OCI-LY1 (cell line): ENCODE measurements at regions not wholly inside any gene's neighbourhood (a gene's known extent, or its start where the extent isn't known, plus 50 kb on each side); places are given as distances from the start of the nearest gene placed in this dataset.

ENCODE experiments used
- H2AFZ ChIP-seq: fragments of 200-600 bp; sonication (generic), shearing (Covaris generic); 2 replicates; pipeline ENCODE4 v1.6.0; 2014; ENCODE audit warnings: antibody characterized with exemption, mild to moderate bottlenecking, low read length
- H3F3A ChIP-seq: fragments of 200-600 bp; sonication (generic), shearing (Covaris generic); 2 replicates; pipeline ENCODE4 v1.6.0; 2014; ENCODE audit warnings: mild to moderate bottlenecking, antibody characterized with exemption, low read length, moderate library complexity; ENCODE audit not compliant: insufficient read depth
- H3K27ac ChIP-seq: fragments of 200-600 bp; sonication (generic); 2 replicates; pipeline ENCODE4 v1.5.1; 2014; ENCODE audit warnings: low read length, mixed run types, mild to moderate bottlenecking, low read depth; ENCODE audit not compliant: poor library complexity, severe bottlenecking
- H3K27me3 ChIP-seq: fragments of 200-600 bp; sonication (generic); 2 replicates; pipeline ENCODE4 v1.6.0; 2014; ENCODE audit warnings: antibody characterized with exemption, mild to moderate bottlenecking, low read length, moderate library complexity; ENCODE audit not compliant: insufficient read depth
- H3K36me3 ChIP-seq: fragments of 200-600 bp; sonication (generic); 2 replicates; pipeline ENCODE4 v1.6.1; 2014; ENCODE audit warnings: mild to moderate bottlenecking, antibody characterized with exemption, low read length, moderate library complexity, mixed read lengths; ENCODE audit not compliant: insufficient read depth
- H3K4me1 ChIP-seq: fragments of 200-600 bp; sonication (generic); 2 replicates; pipeline ENCODE4 v1.5.1; 2014; ENCODE audit warnings: mild to moderate bottlenecking, low read length, moderate library complexity; ENCODE audit not compliant: insufficient read depth, severe bottlenecking
- H3K4me2 ChIP-seq: fragments of 200-600 bp; sonication (generic), shearing (Covaris generic); 2 replicates; pipeline ENCODE4 v1.6.1; 2014; ENCODE audit warnings: low read length
- H3K4me3 ChIP-seq: fragments of 200-600 bp; sonication (generic); 2 replicates; pipeline ENCODE4 v1.5.1; 2014; ENCODE audit warnings: low read length, low read depth, mild to moderate bottlenecking, mixed read lengths; ENCODE audit not compliant: poor library complexity, severe bottlenecking
- H3K79me2 ChIP-seq: fragments of 200-600 bp; shearing (Covaris generic); 2 replicates; pipeline ENCODE4 v1.6.1; 2016; ENCODE audit warnings: mixed run types, low read length, mixed read lengths; ENCODE audit not compliant: insufficient read depth
- H3K9ac ChIP-seq: fragments of 200-600 bp; sonication (generic), shearing (Covaris generic); 2 replicates; pipeline ENCODE4 v1.6.1; 2014; ENCODE audit warnings: mild to moderate bottlenecking, low read length, mixed read lengths
- H3K9me2 ChIP-seq: fragments of 200-600 bp; sonication (generic), shearing (Covaris generic); 2 replicates; pipeline ENCODE4 v1.6.1; 2014; ENCODE audit warnings: low read depth, mild to moderate bottlenecking, low read length, mixed read lengths
- H3K9me3 ChIP-seq: fragments of 200-600 bp; shearing (Covaris generic); 2 replicates; pipeline ENCODE4 v1.6.1; 2014; ENCODE audit warnings: low read length, mixed read lengths
- H4K20me1 ChIP-seq: fragments of 200-600 bp; sonication (generic), shearing (Covaris generic); 2 replicates; pipeline ENCODE4 v1.6.0; 2016; ENCODE audit warnings: mild to moderate bottlenecking, low read length; ENCODE audit not compliant: insufficient read depth
- CTCF ChIP-seq: fragments of 200-600 bp; sonication (generic), shearing (Covaris generic); IDR thresholded peaks from 2 replicates; pipeline ENCODE4 v1.5.1; 2017; ENCODE audit warnings: mild to moderate bottlenecking, antibody characterized with exemption, low read length, moderate library complexity, mixed read lengths
- EZH2 ChIP-seq: fragments of 200-600 bp; sonication (generic), shearing (Covaris generic); IDR thresholded peaks from 2 replicates; pipeline ENCODE4 v1.8.0; 2017; ENCODE audit warnings: borderline replicate concordance, mixed run types, mild to moderate bottlenecking, antibody characterized with exemption, low read length, moderate library complexity, mixed read lengths

GRCh38 chr5:27727254-27727653, 688.9 kb upstream of the CDH9 start:
- no peak overlapping the region for H2AFZ ChIP-seq
- no peaks in the 10 kb centered on the region for H3K4me1 ChIP-seq
- no peaks in the 10 kb centered on the region for H3K27me3 ChIP-seq
- H3K36me3 ChIP-seq, result no peaks in the 10 kb centered on the region
- H3K9ac ChIP-seq, result no peak overlapping the region
- no peaks in the 10 kb centered on the region for H3K9me2 ChIP-seq
- H3K79me2 ChIP-seq, result no peaks in the 10 kb centered on the region
- TF ChIP-seq EZH2 (no peak), CTCF (no peak)
- H3K27ac ChIP-seq, result no peak overlapping the region
- no peaks in the 10 kb centered on the region for H3K9me3 ChIP-seq
- no peaks in the 10 kb centered on the region for H4K20me1 ChIP-seq
- no peaks in the 10 kb centered on the region for H3F3A ChIP-seq
- no peak overlapping the region for H3K4me3 ChIP-seq
- no peak overlapping the region for H3K4me2 ChIP-seq

- Histone ChIP-seq H4K20me1 (no peaks in the 10 kb centered on the region), H3K9me3 (no peaks in the 10 kb centered on the region), H3F3A (no peaks in the 10 kb centered on the region), H3K9ac (no peak overlapping the region), H3K4me2 (no peak overlapping the region), H3K27ac (no peak overlapping the region), H3K27me3 (no peaks in the 10 kb centered on the region), H3K9me2 (no peaks in the 10 kb centered on the region), H3K36me3 (no peaks in the 10 kb centered on the region), H2AFZ (no peak overlapping the region), H3K79me2 (no peaks in the 10 kb centered on the region), H3K4me1 (no peaks in the 10 kb centered on the region), H3K4me3 (no peak overlapping the region)
- TF ChIP-seq CTCF, result no peak
- TF ChIP-seq EZH2, result no peak
Measured at GRCh38 chr5:27722337-27722736, 684.0 kb upstream of the CDH9 start.

- no peaks in the 10 kb centered on the region for H3K9me2 ChIP-seq
- no peaks in the 10 kb centered on the region for H3K79me2 ChIP-seq
- no peak overlapping the region for H3K4me2 ChIP-seq
- no peak overlapping the region for H3K27ac ChIP-seq
- H3K27me3 ChIP-seq, result no peaks in the 10 kb centered on the region
- no peaks in the 10 kb centered on the region for H3F3A ChIP-seq
- H2AFZ ChIP-seq, result no peak overlapping the region
- H3K9me3 ChIP-seq, result no peaks in the 10 kb centered on the region
- no peak for TF ChIP-seq EZH2
- H3K4me1 ChIP-seq, result no peaks in the 10 kb centered on the region
- H3K9ac ChIP-seq, result no peak overlapping the region
- no peaks in the 10 kb centered on the region for H3K36me3 ChIP-seq
- H4K20me1 ChIP-seq, result no peaks in the 10 kb centered on the region
- no peak overlapping the region for H3K4me3 ChIP-seq
Measured at GRCh38 chr5:27708534-27708933, 670.1 kb upstream of the CDH9 start.

DNA sequence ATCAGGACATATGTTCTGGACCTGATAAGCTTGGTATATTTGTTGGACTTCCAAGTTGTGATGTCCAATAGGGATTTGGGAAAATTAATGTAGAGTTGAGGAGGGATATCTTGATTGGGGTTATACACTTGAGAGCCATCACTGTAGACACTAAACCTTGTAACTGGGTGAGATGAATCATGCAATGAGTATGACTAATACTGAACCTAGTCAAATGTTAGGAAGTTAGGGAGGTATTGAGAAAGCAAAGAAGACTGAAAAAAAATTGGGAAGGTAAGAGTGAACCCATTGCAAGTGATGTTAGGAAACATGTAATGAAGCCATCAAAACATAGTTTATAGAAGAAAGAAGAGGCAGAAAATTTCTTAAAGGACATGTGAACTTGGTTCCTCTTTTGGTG, 668.4 kb upstream of the CDH9 start:
- Histone ChIP-seq H3K27me3 (no peaks in the 10 kb centered on the region), H3K9ac (no peak overlapping the region), H3K9me2 (no peaks in the 10 kb centered on the region), H3K79me2 (no peaks in the 10 kb centered on the region), H3K4me1 (no peaks in the 10 kb centered on the region), H4K20me1 (no peaks in the 10 kb centered on the region), H3K9me3 (no peaks in the 10 kb centered on the region), H3K36me3 (no peaks in the 10 kb centered on the region), H3K27ac (no peak overlapping the region), H3F3A (no peaks in the 10 kb centered on the region), H3K4me2 (no peak overlapping the region), H3K4me3 (no peak overlapping the region), H2AFZ (no peak overlapping the region)
- TF ChIP-seq EZH2 (no peak), CTCF (no peak)
